Globus pallidus (tissue), 1 donor: ENCODE measurements at regions not wholly inside any gene's neighbourhood (a gene's known extent, or its start where the extent isn't known, plus 50 kb on each side); places are given as distances from the start of the nearest gene placed in this dataset.
A peak's percentile ranks its signal among the peaks of the same experiment; 100 is the strongest.

ENCODE experiments used
- DNase-seq: peaks from one replicate; pipeline ENCODE4 v3.0.0-alpha.2; 2015; ENCODE audit warnings: low spot score

- no peak for DNase-seq
Observed at GRCh38 chr16:63349961-63350360, 1313.7 kb upstream of the CDH8 start.

DNA sequence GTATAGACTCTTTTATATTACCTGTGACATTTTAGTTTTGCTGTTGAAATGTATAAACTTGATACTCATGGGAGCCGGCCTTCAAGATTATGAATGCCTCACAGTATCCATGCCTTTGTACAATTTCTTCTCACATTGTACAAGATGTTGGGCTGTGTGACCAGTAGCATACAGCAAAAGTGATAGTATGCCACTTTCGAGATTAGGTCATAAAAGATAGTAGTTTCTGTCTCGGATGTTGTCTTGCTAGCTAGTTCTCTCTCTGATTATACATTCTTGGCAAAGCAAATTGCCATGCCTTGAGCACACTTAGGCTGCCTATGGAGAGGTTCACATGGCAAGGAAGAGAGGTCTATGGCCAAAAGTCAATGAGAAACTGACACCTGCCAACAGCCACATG is 1309.8 kb upstream of the CDH8 start:
- DNase-seq = no peak

DNA sequence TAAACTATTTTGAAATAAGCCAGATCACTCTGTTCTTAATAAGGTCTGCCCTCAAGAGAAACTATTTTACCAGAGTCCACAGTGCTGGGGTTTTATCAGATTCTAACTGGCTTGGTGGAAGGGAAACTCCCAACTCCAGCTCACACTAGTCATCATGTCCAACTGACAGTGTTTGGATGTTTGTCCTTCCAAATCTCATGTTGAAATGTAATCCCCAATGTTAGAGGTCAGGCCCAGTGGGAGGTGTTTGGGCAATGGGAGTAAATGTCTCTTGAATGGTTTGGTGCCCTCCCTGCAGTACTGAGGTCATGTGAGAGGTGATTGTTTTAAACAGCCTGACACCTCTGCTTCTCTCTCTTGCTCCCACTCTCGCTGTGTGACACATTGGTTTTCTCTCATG is 1301.0 kb upstream of the CDH8 start:
- no peak for DNase-seq

- DNase-seq = no peak
Observed at GRCh38 chr16:63331111-63331510, 1294.9 kb upstream of the CDH8 start.

DNA sequence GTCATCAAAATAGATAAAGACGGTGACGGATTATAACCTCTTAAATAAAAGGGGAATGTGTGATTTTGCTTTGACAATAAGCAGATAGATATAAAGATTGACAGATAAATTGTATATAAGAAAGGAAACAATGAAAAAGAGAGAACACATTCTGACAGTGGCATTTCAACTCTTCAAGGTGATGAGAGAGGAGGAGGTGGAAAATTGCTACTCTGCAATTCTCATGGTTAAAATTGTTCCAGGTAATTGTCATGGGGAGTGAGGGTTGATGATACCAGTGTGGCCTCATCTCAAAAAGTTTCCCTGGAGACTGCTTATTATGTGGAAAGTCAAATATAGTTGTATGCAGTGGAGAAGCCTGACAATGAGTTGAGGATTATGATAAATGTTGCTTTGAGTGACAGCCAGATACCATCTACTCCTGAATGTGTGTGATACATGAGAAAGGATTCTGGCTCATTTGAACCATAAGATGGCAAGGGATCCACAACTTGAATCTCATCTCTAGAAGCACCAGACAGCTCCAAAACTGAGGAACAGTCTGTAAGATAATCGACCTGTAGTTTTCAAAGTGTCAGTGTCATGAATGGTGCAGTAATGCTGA is 1290.6 kb upstream of the CDH8 start:
- DNase-seq = no peak

DNA sequence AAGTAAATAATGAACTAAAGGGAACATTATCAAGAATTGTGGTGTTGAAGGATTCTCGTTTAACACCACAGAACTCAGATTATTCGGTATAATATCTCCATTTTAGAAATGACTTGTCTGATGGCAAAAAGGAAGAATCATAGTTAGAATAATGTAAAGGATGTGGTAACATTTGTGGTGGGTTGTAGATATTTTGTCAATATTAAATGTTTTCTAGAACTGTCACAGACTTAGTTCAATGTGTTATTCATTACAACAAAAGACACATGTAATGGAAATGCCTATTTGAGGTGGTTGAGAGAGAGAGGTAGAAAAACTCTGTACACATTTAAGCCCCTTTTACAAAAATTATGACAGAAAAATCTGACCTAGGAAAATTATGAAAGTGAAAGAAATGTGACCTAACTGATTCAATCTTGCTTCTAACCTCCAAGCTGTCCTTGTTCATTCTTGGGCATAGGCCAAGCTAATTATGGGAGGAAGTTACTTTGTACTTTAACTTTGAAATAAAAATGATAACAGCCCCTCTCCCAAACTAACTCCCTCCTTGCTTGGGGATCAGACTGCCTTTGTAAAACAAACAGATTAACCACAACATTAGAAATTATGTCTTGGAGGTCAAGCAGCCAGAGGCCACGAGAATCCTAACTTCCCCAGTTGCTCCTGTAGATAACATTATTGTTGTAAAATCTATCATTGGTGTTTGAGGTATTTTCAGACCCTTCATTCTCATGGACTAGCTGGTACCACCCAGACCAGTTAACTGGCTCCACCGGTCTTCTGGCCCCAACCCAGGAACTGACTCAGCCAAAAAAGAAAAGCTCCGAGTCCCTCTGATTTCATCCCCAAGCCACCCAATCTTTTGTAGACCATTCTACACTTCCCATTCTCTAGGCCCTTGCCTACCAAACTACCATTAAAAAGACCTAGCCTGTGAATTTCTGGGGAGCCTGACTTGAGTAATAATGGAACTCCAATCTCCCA is 1287.8 kb upstream of the CDH8 start:
- no peak for DNase-seq

DNA sequence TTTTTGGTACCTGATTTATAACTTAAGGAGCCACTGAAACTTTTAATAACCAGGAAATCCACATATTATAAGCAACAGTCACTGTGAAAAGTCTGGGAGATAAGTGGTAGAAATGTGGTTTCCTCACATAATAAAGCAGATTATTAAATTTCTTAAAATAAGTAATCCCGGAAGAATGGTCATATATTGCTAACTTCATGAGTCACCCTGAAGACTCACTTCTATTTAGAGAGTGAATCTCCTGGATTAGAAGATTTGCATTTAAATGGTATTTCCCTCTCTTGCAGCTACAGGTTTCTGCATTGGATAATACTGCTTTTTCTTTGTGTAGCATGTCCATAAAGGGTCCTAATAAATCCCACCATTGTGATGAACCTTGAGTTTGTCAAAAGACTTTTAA is 1286.8 kb upstream of the CDH8 start:
- no peak for DNase-seq

DNA sequence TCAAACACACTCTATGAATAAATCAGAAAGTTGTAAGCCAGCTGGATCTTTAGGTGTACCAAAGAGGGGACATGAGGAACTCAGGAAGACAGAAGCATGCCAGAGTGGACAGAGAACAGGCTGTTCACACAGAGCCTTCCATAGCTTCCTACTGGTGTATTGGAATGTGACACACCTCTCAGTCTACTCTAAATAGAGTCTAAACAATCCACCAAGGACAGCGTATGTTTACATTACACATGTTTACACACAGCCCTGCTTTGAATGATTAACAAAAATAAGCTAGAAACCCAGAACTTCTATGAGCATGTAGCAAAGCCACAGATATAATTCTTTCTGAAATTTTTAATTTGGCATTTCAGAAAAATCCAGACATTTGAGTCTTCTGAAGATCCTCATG is 1279.0 kb upstream of the CDH8 start:
- no peak for DNase-seq

DNA sequence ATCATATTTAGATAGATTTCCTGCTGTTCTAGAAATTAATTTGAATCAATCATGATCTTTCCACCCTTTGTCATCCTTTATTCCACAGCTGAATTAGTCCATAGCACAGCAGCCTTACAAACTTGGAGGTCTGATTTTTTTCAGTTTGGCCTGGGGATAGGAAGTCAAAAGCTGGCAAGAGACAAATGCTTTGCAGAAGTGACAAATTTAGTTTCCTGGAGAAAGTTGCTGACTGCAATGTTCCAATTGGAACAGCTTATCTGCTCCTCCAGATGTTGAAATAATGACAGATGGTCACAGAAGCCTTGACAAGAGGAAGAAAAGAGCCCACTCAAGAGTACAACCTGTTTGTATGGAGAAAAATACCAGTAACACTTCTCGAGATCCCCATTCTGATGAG is 1276.1 kb upstream of the CDH8 start:
- DNase-seq = no peak

- DNase-seq = no peak
Observed at GRCh38 chr16:63311313-63311712, 1275.1 kb upstream of the CDH8 start.

DNA sequence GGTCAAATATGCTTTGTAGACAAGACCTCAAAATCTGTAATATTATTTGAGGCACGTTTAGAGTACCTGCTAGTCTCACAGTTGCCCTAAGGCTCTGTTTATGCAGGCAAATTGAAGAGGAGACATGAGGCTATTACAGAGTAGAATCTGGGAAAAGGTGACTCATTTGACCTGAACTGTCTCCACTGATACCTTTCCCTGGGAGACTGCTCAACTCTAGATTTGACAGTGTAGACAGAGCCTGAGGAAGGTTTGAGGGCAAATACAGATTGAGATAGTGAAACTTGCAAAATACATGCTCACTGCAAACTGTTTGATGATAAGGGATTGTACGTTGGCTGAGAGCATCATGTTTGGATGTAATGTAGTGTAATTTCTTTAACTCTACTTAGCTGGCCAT is 1266.6 kb upstream of the CDH8 start:
- DNase-seq = no peak

GRCh38 chr16:63301349-63301748 is 1265.1 kb upstream of the CDH8 start:
- DNase-seq = no peak

DNA sequence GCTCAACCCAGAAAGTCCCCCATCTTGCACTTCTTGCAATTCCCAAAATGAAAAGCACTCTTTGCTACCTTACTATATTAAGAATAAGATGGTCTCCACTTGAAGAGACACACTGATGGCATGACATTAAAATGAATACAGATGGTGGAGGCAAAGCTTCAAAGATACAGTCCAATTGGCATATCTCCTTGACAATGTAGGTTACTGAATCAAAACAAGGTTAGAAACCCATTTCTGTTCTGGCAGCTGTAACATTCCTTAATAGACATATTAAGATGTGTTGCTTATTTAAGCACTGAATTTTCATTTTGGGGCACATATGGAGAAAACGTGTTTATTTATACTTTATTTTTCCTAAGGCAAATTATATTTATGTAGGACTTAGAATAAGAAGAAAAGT is 1262.8 kb upstream of the CDH8 start:
- DNase-seq = no peak

GRCh38 chr16:63292036-63292435 is 1255.8 kb upstream of the CDH8 start:
- DNase-seq = no peak

DNA sequence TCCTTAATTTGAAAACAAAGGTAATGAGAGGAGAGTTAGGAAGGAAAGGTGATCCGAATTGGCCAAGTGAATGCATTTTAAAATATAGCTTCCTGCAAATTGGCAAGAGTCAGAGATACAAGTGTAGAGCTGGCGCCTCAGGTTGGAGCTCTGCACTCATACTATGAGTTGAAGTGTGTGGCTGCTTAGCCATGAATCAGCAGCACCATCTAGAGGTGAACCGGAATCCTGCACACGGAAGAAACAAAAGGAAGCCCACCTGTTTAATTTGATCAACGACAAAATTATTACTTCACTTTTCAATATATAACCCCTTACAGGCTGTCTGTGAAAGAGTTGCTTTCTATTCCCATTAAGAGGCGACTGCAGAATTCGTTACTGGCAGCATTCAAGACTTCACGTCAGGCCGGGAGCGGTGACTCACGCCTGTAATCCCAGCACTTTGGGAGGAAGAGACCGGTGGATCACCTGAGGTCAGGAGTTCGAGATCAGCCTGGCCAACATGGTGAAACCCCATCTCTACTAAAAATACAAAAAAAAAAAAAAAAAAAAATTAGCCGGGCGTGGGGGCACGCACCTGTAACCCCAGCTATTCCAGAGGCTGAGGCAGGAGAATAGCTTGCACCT is 1253.7 kb upstream of the CDH8 start:
- DNase-seq = peak; percentile 62

GRCh38 chr16:63287401-63287800 is 1251.2 kb upstream of the CDH8 start:
- peak; percentile 71 for DNase-seq

DNA sequence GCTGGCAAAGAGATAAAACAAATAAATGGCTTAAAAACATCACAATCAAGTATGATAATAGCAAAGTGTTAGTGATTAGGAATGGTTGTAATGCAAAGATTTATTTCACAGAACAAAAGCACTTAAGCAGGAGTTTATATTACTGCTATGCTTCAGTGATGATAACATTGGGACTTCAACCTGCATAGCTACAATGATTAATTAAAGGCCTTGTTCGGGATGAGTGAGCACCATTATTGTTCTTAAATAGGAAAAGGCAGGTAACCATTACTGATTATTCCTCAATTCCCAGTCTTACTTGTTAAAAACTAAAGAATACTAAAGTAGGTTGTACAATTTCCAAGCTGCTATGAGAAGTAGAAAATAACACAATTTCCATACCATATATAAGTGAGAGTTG is 1247.5 kb upstream of the CDH8 start:
- no peak for DNase-seq

- DNase-seq = no peak
Observed at GRCh38 chr16:63244631-63245030, 1208.4 kb upstream of the CDH8 start.

GRCh38 chr16:63241497-63242028 is 1205.3 kb upstream of the CDH8 start:
- DNase-seq = no peak

GRCh38 chr16:63239065-63239570 is 1202.9 kb upstream of the CDH8 start:
- no peak for DNase-seq

GRCh38 chr16:63230421-63231040 is 1194.3 kb upstream of the CDH8 start:
- no peak for DNase-seq

GRCh38 chr16:63228259-63228658 is 1192.0 kb upstream of the CDH8 start:
- DNase-seq = no peak
